G401.6 (cell line): ENCODE measurements at regions not wholly inside any gene's neighbourhood (a gene's known extent, or its start where the extent isn't known, plus 50 kb on each side); places are given as distances from the start of the nearest gene placed in this dataset.
A peak's percentile ranks its signal among the peaks of the same experiment; 100 is the strongest.
"Not testable (repeated sequence)": the region's sequence is repeated elsewhere in the genome, so short reads cannot be mapped to it uniquely, and the experiment has no call there.

ENCODE experiments used
- FAIRE-seq: peaks from 2 replicates; lab custom pipeline; 2012; peaks lifted over from hg19 to GRCh38; lab: Jason Lieb, UNC

DNA sequence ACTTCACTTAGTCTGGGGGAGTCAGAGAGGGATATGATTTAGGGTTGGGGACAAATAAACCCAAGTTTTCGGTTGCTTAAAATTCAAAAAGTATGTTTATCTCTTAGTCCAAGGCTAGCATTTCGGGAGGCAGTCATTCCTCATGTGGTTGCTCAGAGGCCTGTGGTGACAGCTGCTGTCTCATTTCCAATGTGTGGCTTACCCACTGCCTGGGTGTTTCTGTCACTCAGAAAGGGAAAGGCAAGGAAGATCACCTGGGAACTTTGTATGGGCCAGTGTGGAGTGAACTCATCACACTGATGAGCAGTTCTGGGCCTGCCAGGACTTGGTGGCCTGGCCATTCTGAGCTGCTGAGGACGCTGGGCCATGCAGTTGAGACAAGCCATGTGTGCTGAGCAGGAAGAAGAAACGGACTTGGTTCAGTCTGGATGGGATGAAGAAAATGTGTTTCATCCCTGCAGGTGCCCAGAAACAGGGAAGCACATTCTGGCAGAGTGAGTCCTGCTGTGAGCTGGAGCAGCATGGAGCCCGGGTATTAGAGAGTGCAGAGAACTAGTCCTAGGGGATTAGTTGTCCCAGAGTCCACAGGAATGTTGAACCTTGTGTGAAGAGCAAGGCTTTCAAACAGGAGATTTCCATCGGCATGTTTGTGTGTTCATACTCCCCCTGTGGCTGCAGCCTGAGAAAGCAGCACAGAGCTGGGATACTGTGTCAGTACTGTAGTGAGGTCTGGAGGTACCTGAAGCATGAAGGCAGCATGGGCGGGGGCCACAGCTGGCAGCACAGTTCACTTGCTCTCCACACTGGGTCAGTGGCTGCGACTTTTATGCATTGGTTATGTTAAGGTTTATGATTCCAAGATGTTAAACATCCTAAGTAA is 211.1 kb upstream of the IGFBP3 start:
- FAIRE-seq: peak; percentile 71

DNA sequence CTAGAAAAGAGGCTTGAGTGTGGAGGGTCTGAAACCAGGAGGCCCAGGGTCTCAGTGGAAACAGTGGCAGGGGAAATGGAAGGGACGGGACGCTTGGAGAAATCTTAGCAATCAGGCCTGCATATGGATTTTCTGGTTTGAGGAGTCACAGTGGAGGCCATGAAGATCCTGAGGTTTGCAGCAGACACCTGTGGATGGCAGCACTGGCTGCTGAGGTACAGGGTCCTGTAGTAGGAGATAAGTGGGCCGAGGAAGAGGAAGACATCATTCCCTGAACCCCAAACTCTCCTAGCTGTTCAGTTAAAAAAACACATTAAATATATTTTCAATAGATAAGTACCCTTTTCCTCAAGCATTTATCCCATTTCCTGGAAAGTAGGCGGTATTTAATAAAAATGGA is 208.8 kb upstream of the IGFBP3 start:
- FAIRE-seq: no peak

DNA sequence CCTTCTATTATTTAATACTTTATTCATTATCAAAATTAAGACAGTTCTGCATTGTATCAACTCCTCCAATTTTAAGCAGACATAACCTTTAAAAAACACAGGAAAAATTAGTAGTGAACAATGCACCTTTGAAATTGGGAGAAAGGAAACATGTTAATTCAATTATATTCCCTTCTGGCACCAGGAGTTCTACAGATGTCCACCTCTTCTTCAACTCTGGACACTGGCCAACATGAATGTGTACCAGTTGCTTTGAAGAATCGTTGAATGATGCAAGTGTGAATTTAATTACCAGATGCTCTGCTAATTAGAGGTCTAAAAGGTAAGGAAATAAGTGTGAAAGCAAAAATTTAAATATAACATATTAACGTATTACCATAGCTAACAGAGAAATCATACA is 206.7 kb upstream of the IGFBP3 start:
- FAIRE-seq: no peak

DNA sequence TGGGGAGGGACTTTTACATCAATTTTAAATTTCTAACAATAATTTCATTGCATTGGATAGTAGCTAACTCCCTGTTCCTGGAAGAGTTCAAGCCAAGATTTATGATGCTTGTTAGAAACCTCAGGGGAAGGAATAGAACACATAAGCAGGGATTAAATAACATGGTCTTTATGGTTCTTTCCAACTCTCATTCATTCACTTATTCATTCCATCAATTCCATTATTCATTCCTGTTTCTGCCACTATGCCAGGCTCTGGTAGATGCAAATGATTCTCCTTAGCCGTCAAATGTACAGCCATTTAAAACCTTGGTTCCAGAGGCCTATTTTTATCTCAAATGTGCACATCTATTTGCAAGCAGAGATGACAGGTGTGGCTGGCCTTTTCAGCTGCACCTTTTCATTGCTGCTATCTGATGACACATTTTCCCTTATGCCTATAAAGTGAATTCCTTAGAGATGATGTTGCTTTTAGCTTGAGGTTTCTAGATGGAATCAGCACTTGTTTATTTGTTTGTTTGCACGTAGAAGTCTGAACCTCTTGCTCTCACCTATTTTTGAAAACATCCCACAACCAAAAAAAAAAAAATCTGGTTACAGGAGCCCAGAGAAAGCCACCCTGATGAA is 205.7 kb upstream of the IGFBP3 start:
- FAIRE-seq: no peak

DNA sequence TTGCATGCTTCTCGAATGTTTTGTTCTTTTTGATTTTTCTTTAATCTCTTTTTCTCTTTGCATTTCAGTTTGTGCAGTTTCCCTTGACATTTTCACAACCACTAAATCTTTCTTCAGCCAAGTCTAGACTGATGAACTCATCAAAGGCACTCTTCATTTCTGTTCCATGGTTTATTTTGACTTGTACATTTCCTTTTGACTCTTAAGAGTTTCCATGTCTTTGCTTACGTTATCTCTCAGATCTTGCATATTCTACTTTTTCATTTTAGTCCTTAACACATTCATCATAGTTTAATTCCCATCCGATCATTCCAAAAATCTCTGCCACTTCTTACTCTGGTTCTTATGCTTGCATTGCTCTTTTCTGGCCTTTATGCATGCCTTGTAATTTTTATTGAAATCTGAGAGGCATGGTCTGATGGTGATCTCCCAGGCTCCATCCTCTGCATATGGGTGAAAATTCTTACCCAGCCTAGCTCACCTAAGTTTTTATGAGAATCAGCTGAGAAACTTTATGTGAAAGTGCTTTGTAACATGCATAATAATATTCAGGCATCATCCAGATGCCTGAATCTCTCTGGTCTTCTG is 202.8 kb upstream of the IGFBP3 start:
- no peak for FAIRE-seq

DNA sequence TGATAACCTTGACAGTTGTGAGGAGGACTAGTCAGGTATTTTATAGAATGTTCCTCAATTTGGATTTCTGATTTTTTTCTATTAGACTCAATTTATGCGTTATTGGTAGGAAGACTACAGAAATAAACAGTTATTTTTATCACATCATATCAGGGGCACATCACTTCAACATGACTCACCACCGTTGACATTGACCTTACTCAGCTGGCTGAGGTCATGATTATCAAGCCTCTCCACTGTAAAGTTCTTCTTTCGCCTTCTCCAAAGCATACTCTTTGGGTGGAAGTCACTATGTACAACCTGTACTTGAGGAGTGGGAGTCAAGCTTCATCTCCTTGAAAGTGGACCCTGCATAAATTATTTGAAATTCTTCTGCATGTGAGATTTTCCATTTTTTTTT is 194.3 kb upstream of the IGFBP3 start:
- no peak for FAIRE-seq

DNA sequence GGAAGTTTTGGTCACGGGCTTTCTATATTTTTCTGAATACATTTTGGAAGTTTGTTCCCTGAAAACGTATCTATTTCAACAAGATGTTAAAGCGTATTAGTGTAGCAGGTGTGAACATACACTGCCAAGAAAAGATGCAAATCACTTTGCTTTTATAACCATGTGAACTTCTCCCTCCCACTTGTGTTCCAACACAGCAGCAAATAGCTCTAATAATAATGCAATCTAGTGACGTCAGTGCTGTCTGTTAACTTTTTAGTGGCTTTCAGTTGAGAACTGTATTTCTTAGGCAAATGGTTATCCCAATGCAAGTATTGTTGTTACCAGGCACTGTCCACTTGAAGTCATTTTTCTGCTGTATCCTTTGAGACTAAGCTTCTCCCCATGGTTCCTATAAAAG is 188.4 kb upstream of the IGFBP3 start:
- no peak for FAIRE-seq

DNA sequence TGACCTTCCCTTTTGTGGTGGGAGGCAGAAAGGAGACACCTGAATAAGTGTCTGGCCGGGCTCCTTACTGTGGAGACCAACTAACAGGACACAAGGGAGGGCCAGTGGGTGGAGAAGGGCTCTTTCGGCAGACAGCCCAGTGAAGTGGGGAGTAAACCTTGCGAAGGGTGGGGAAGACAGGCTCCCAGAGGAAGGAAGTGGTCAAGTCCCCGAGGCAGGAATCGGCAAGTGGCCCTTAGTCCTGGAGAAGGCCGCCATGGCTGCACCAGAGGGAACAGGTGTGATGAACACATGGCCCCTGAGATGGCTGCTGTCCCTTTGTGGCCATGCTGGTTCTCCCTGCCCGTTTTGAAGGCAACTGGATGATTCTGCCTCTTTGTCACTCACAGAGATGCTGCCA is 187.2 kb upstream of the IGFBP3 start:
- no peak for FAIRE-seq

DNA sequence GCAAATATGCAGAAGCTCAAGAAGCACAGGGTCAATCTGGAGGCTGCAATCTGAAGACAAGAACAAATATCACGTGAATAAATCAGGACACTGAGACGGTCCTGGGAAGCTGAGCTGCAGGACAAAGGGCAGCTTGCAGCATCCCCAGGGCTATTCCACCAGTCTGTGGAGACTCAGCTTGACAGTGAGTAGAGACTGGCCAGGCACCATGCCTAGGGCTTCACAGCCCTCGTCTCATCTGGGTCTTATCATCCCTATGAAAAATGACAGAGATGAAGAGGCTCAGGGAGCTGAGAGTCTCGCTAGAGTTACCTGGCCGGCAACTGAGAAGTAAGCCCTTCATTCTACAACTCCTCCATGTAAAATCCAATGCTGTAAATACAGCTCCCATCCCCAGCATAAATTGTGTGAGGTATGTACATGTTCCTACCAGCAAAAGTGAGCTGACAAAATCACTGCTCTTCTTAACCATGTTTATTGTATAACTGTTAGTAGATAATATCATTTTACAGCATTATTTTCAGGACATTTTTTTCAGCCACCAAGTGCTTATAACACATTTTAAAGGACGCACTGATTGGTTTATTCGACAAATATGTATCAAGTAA is 186.6 kb upstream of the IGFBP3 start:
- FAIRE-seq: no peak

DNA sequence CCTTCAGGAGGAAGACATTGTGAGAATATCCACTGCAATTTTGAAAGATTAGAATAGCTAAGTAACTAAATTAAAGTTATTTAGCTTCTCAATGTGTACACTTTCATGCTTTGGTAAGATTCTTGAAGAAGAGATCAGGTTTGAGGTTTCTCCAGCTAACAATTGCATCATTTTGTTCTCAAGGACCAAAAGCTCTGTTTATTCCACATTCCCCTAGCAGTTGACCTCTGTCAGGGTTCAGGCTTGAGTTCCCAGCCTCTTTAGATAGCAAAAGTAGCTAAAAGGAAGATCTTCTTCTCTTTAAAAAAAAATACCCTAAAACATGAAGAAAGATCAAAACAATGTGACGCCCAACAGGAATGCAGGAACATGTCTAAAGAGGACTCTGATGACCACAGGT is 179.4 kb upstream of the IGFBP3 start:
- no peak for FAIRE-seq

DNA sequence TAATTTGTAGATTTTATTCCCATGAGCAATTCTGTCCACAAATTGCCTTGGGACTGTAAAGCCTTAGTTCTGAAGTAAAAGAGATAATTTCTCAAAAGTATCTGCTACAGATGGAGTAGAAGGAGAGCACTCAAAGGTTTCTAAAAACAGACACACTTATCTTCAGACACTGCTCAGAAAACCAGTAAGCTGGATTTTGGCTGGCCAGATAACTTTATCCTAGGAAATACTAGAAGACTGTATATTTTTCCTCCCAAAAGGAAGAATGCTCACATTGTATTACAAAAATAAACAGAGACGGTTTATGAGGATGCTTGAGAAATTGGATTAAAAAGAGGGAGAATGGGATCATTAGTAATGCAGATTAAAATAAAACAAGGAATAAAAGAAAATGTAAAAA is 178.0 kb upstream of the IGFBP3 start:
- no peak for FAIRE-seq

DNA sequence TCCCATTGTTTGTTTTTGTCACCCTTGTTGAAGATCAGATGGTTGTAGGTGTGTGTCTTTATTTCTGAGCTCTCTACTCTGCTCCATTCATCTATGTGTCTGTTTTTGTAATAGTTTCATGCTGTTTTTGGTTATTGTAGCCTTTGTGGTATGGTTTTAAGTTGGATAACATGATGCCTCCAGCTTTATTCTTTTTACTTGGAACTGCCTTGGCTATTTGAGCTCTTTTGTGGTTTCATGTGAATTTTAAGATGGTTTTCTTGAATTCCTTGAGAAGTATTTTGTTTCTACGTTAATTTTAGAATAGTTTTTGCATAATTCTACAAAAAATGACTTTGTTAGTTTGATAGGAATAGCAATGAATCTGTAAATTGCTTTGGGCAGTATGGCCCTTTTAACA is 170.0 kb upstream of the IGFBP3 start:
- FAIRE-seq: no peak

DNA sequence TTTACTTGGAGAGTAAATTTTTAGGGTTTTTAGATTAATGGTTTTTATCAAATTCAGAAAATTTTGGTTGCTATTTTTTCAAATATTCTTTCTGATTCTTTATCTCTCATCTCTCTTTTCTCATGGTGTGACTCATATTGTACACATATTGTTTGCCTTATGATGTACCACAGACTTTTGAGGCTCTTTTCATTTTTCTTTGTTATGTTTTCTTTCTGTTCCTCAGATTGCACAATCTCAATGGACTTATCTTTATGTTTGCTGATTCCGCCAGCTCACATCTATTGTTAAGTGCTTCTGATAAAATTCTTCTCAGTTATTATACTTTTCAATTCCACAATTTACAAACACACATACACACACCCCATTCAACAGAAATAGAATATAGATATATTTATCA is 168.2 kb upstream of the IGFBP3 start:
- FAIRE-seq: no peak

DNA sequence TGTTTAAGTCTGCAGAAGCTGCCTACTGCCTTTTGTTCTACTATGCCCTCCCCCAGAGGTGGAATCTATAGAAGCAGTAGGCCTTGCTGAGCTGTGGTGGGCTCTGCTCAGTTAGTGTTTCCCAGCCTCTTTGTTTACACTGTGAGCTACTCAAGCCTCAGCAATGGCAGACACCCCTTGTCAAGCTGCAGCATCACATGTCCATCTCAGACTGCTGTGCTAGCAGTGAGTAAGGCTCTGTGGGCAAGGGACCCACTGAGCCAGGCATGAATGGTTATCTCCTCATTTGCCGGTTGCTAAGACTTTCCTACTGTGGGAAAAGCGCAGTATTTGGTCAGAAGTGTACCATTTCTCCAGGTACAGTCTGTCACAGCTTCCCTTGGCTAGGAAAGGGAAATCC is 167.4 kb upstream of the IGFBP3 start:
- FAIRE-seq: not testable (repeated sequence)

DNA sequence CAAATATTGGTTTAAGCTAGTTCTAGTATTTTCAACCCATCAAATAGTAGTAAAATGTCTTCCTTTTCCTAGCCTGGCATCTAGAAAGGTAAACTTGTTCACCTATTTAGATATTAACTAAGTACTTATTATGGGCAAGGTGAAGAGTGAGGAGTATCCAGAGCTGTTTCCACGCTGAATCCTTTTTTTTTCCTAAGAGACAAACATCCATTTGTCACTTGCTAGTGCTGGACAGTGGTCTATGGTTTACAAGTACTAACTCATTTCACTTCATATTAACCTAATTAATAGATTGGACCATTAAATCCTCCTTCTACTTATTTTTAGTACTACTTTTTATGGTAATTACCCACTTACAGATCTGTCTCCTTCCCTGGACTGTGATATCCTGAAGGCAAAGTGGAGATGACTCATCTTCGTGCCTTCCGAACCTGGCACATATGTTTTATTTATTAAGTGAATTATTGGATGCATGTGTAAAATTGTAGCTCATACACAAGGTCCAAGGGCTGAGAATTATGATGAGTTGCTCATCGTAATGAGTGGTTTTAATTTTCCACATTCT is 159.6 kb upstream of the IGFBP3 start:
- no peak for FAIRE-seq

DNA sequence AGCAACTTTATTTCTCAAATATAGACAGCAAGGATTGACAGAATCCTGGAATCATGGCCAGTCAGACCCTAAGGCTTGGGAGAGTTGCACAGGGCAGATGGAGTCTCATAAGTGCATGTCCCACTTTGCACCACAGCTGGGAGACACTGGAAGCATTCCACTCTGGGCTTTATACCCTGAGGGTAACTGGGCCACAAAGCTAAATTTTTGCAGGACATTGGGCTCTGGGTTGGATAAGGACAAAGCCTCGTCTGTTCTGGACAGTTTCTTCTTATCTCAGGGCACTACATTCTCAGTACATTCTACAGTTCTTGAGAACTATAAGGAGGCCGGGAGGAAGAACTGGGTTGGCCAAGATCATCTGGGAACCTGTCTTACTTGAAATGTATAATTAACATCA is 158.3 kb upstream of the IGFBP3 start:
- no peak for FAIRE-seq

DNA sequence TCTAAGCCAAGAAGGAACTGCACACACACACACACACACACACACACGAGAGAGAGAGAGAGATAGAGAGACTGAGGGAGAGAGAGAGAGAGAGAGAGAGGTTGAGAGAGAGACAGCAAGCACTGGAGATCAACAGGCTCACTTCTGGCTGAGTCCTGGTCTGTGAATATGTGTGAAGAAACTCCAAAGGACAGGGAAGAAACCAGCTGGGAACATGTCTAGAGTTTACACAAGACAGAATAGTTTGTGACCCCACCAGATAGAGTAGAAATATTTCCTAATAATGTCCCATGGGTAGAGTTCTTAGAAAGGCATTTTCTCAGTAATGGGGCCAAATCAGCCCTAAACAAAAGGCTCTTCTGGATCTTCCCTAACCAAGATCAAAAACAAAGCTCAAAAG is 155.5 kb upstream of the IGFBP3 start:
- FAIRE-seq: no peak

DNA sequence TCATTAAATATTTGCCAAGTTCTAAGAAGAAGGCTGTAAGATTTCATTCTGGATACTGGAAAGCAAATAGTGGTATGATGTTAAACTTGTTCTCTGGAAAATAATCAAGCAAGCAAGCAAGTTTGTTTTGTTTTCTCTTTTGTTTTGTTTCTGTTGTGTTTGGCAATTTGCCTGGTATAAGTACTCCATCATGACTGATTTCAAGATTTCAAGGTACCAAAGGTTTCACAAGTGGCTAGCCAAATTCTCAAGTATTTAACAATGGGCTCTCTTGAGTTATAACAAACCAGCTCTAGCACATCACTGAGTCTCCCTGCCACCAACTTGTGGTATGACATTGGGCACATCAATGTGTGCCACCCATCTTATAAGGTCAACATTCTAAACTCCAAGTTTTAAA is 151.7 kb upstream of the IGFBP3 start:
- FAIRE-seq: no peak

DNA sequence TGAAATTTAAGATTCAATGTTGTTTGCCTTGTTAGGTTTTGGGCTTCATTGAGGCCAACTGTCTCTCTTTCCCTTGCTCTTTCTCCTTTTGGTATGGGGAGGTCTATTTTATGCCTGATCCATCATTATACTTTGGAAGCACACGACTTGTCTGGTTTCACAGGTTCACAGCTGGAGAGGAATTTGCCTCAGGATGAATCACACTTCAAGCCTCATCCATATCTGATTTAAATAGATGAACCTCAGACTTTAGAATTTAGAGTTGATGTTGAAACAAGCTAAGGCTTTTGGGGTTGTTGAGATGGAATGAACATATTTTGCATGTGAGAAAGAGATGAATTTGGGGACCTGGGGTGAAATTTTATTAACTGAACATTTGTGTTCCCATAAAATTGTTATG is 150.5 kb upstream of the IGFBP3 start:
- FAIRE-seq: no peak

DNA sequence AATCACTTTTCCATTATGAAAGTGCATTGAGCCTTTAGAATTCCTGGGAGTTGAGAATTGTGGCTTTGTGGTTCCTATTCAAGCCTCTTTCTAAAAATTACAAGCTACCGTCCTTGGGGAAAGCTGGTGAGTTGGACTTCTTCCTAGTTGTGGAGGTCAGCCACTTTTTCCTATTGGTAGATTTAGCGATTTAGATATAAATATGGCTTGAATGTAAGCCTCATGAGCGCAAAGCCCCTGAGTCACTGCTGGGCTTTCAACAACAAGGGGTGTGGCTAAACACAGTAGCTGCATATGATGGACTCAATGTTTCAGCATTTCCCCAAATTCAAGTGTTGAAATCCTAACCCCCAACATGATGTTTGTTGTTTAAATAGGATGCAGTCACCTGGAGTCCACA is 150.0 kb upstream of the IGFBP3 start:
- no peak for FAIRE-seq

DNA sequence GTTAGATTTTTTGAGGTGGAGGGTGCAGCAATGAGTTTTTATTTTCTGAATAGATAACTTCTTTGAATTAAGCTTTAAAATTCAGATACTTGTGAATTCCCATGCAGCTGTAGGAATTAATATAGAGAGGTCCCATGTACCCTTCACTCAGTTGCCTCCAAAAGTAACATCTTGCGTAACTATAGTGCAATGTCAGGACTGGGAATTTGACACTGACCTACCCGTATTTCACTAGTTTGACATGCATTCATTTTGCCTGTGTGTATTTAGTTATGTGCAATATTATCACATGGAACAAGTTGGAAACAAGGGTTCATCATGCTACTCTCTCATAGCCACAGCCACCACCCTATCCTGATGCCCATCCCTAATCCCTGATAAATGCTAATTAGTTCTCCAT is 147.1 kb upstream of the IGFBP3 start:
- no peak for FAIRE-seq

DNA sequence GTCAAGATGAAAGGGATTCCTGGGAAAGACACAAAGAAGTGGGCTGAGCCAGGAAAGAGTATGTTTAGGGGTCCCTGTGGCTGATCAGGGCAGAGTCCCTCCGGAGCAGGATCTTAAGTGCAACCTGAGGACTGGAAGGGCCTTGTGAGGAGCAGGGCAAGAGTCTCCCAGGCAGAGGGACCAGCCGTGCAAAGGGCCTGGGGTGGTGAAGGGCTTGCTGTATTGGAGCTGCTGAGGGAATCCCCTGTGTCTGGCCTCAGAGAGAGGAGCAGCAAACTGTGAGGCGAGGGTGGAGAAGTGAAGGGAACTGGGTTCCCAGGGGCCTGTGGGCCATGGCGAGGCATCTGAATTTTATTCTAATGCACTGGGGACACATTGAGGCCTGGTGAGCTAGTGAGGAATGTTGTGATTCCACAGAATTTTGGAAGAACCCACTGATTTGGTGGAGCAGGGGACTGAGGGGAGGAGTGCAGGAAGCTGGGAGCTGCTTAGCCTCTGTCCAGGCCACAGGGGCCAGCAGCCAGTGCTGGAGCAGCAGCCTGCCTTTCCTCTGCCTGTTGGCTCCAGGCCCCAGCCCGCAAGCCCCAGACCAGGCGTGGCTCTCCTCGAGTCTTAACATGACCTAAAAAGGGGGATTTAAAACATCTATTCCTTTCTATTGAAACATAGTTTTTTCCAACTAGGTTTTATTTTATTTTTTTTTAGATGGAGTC is 138.4 kb upstream of the IGFBP3 start:
- no peak for FAIRE-seq
